ENCODE measurements at regions not wholly inside any gene's neighbourhood (a gene's known extent, or its start where the extent isn't known, plus 50 kb on each side); places are given as distances from the start of the nearest gene placed in this dataset.

DNA sequence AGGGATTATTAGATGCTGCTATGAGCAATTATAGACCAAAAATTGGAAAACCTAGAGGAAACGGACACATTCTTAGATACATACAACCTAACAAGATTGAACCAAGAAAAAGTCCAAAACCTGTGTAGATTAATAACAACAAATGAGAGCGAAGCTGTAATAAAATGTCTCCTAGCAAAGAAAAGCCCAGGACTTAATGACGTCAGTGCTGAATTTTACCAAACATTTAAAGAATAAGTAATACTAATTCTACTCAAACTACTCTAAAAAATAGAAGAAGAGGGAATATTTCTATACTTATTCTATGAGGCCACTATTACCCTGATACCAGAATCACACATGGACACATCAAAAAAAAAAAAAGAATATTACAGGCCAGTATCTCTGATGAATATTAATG is 309.5 kb upstream of the ANO5 start:
- Histone ChIP-seq H3K27me3 (replicated peaks; ENCODE audit: insufficient read depth) (no peaks in the 10 kb centered on the region), H3K4me3 (no peak overlapping the region), H3K4me1 (ENCODE audit: control insufficient read depth in 1 of 2, low read depth in 2 of 2) (no peaks in the 10 kb centered on the region), H3K27ac (no peak overlapping the region), H3K36me3 (no peaks in the 10 kb centered on the region), H3K9me3 (no peaks in the 10 kb centered on the region)
- DNase-seq (ENCODE audit: low spot score), result no peak
- TF ChIP-seq, protein P1, sequence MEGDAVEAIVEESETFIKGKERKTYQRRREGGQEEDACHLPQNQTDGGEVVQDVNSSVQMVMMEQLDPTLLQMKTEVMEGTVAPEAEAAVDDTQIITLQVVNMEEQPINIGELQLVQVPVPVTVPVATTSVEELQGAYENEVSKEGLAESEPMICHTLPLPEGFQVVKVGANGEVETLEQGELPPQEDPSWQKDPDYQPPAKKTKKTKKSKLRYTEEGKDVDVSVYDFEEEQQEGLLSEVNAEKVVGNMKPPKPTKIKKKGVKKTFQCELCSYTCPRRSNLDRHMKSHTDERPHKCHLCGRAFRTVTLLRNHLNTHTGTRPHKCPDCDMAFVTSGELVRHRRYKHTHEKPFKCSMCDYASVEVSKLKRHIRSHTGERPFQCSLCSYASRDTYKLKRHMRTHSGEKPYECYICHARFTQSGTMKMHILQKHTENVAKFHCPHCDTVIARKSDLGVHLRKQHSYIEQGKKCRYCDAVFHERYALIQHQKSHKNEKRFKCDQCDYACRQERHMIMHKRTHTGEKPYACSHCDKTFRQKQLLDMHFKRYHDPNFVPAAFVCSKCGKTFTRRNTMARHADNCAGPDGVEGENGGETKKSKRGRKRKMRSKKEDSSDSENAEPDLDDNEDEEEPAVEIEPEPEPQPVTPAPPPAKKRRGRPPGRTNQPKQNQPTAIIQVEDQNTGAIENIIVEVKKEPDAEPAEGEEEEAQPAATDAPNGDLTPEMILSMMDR (IDR thresholded peaks at IDR 0.05), result no peak
- no peak for ATAC-seq (ENCODE audit: insufficient number of reproducible peaks, low FRiP score, low read depth)

DNA sequence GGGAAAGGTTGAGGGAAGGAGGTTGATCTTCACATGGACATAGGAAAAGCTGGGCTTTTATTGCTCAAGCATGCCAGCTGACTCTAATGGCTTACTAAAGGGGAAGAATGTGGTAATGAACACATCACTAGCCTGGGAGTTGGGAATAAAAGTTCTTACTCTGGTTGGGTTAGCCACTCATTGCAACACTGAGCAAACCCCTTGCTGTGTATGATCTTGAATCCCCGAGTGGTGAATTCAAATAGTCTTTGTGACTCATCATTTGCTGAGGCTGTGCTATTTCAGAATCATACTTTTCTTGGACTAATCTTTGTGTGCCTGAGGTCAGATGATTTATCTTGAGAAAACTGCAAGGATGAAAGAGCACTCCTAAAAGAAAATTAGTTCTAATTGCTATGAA is 304.1 kb upstream of the ANO5 start:
- TF ChIP-seq, protein P1 (IDR thresholded peaks at IDR 0.05), result no peak
- ATAC-seq (ENCODE audit: insufficient number of reproducible peaks, low FRiP score, low read depth) (no peak), DNase-seq (ENCODE audit: low spot score) (no peak)
- Histone ChIP-seq H3K27me3 (replicated peaks; ENCODE audit: insufficient read depth) (no peaks in the 10 kb centered on the region), H3K36me3 (no peaks in the 10 kb centered on the region), H3K4me3 (no peak overlapping the region), H3K4me1 (ENCODE audit: control insufficient read depth in 1 of 2, low read depth in 2 of 2) (peaks cover 0 to 2% of the 10 kb centered on the region in 2 donors), H3K27ac (no peak overlapping the region), H3K9me3 (no peaks in the 10 kb centered on the region)

DNA sequence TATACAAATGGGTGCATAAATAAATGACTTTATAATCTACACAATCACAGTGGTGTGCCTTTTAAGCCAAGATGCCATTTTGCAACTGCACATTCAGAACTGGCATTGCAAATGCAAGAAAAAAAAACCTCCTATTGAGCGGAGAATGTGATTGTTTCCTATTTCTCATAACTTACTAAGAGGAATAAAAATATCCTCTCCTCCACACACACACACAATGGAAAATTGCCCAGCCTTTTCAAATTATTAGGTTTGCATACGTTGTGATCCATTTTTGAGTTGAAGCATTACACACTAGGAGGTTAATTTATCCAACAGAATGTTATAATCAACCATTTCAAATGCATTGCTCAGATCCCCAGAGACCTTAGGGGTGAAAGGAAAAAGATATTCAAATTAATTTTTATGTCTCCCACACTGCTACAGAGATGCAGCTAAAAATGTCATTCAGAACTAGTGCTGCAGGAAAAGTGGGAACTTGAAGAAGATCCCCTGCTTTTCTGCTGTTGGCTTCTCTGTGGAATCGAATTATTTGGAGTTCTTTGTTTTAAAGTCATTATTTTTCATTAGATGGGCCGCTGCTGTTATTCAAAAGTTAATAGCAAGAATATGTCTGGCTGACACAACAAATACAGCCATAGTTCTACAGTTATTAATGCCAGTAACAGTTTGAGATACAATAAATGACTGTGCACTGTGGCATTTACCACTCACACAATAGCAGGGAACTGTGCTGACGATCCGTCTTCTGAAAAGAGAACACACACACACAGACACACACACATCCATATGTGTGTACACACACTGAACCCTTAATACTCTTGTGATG is 299.9 kb upstream of the ANO5 start:
- TF ChIP-seq, protein P1 (IDR thresholded peaks at IDR 0.05), result no peak
- Histone ChIP-seq H3K4me1 (ENCODE audit: control insufficient read depth in 1 of 2, low read depth in 2 of 2) (peaks cover 0 to 2% of the 10 kb centered on the region in 2 donors), H3K27me3 (replicated peaks; ENCODE audit: insufficient read depth) (no peaks in the 10 kb centered on the region), H3K4me3 (no peak overlapping the region), H3K36me3 (no peaks in the 10 kb centered on the region), H3K27ac (no peak overlapping the region), H3K9me3 (no peaks in the 10 kb centered on the region)
- ATAC-seq (ENCODE audit: insufficient number of reproducible peaks, low FRiP score, low read depth) (no peak), DNase-seq (ENCODE audit: low spot score) (no peak)

DNA sequence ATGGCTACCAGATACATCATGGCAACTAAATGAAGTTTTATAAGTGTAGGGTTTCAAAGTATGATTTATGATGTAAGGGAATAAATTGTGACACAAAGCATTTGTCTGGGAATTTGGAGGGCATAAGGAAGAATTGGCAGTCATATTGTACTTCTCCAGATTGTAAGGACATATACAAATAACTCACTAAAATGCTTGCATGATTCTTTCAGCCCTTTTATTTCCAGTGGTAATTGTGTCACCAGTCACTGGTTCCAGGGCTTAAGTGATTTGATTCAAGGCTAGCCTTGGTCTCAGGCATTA is 299.4 kb upstream of the ANO5 start:
- ATAC-seq (ENCODE audit: insufficient number of reproducible peaks, low FRiP score, low read depth) (no peak), DNase-seq (ENCODE audit: low spot score) (no peak)
- TF ChIP-seq, protein P1 (IDR thresholded peaks at IDR 0.05), result no peak
- H3K27me3 ChIP-seq (replicated peaks; ENCODE audit: insufficient read depth), result no peaks in the 10 kb centered on the region
- no peaks in the 10 kb centered on the region for H3K9me3 ChIP-seq
- H3K36me3 ChIP-seq, result no peaks in the 10 kb centered on the region
- no peak overlapping the region for H3K27ac ChIP-seq
- H3K4me1 ChIP-seq (ENCODE audit: control insufficient read depth in 1 of 2, low read depth in 2 of 2), result peaks cover 0 to 2% of the 10 kb centered on the region in 2 donors
- no peak overlapping the region for H3K4me3 ChIP-seq

DNA sequence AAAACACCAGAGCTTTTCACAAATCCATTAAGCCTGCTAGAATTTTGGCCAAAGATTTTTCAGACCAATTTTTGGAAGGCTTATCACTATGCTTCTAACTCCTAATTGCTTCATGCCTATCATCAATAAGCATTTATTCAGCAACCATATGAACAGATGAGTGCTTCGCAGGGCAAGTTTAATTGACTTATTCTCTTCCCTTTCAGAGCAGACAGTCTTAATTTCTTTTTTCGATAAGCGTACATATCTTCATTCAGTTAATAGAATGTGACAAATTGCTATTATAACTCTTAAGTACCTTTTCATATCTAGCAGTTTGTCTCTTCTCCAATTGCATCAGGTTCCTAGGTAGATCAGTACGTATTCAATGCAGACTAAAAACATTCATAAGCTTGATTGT is 298.4 kb upstream of the ANO5 start:
- DNase-seq (ENCODE audit: low spot score), result no peak
- H3K36me3 ChIP-seq, result no peaks in the 10 kb centered on the region

More for the DNA sequence above, 298.4 kb upstream of the ANO5 start:
- ATAC-seq (ENCODE audit: insufficient number of reproducible peaks, low FRiP score, low read depth), result no peak
- Histone ChIP-seq H3K4me3 (no peak overlapping the region), H3K9me3 (no peaks in the 10 kb centered on the region), H3K4me1 (ENCODE audit: control insufficient read depth in 1 of 2, low read depth in 2 of 2) (no peaks in the 10 kb centered on the region), H3K27ac (no peak overlapping the region), H3K27me3 (replicated peaks; ENCODE audit: insufficient read depth) (no peaks in the 10 kb centered on the region)
- TF ChIP-seq, protein P1 (IDR thresholded peaks at IDR 0.05), result no peak

All from thoracic aorta (tissue), 2 donors.